MM.1S (cell line): ENCODE measurements at regions not wholly inside any gene's neighbourhood (a gene's known extent, or its start where the extent isn't known, plus 50 kb on each side); places are given as distances from the start of the nearest gene placed in this dataset.

Source experiments
- EZH2 ChIP-seq: fragments of 300-600 bp; sonication (generic); optimal IDR thresholded peaks from 2 replicates; pipeline ENCODE3; 2017; ENCODE audit warnings: low read depth, mild to moderate bottlenecking, antibody characterized with exemption, low read length, mixed read lengths
- EZH2phosphoT487 ChIP-seq: fragments of 300-600 bp; sonication (generic); IDR thresholded peaks from 2 replicates; pipeline ENCODE4 v1.6.1; 2018; ENCODE audit warnings: antibody characterized with exemption, low read length
- TF ChIP-seq, protein P1 (sequence below): fragments of 300-600 bp; sonication (generic); IDR thresholded peaks from 2 replicates; pipeline ENCODE4 v1.5.1; 2016; ENCODE audit warnings: antibody characterized with exemption, low read length, mixed read lengths

DNA sequence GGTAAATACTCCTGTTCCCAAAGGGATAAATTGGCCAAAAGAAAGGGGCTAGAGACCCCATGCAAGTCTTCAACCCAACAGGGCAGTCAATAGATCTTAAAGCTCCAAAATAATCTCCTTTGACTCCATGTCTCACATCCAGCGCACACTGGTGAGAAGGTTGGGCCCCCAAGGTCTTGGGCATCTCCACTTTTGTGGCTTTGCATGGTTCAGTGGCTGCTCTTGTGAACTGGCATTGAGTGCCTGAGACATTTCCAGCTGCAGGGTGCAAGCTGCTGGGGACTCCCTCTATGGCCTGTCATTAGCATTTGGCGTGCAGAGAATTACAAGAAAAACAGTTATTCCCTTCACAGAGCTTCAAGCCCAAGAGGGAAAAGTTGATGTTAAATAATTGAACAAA is 224.7 kb downstream of the MTRR start:
- TF ChIP-seq, protein P1, sequence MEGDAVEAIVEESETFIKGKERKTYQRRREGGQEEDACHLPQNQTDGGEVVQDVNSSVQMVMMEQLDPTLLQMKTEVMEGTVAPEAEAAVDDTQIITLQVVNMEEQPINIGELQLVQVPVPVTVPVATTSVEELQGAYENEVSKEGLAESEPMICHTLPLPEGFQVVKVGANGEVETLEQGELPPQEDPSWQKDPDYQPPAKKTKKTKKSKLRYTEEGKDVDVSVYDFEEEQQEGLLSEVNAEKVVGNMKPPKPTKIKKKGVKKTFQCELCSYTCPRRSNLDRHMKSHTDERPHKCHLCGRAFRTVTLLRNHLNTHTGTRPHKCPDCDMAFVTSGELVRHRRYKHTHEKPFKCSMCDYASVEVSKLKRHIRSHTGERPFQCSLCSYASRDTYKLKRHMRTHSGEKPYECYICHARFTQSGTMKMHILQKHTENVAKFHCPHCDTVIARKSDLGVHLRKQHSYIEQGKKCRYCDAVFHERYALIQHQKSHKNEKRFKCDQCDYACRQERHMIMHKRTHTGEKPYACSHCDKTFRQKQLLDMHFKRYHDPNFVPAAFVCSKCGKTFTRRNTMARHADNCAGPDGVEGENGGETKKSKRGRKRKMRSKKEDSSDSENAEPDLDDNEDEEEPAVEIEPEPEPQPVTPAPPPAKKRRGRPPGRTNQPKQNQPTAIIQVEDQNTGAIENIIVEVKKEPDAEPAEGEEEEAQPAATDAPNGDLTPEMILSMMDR, result no peak
- TF ChIP-seq EZH2phosphoT487, result no peak
- TF ChIP-seq EZH2, result no peak
